Upper lobe of right lung (tissue), 1 donor: ENCODE measurements at regions not wholly inside any gene's neighbourhood (a gene's known extent, or its start where the extent isn't known, plus 50 kb on each side); places are given as distances from the start of the nearest gene placed in this dataset.
"Not testable (repeated sequence)": the region's sequence is repeated elsewhere in the genome, so short reads cannot be mapped to it uniquely, and the experiment has no call there.

ENCODE experiments used
- ATAC-seq: fragments of 200-7000 bp; cut with Tn5 transposase; one replicate; pipeline ENCODE4 v1.9.1; 2020; ENCODE audit warnings: mild to moderate bottlenecking, moderate library complexity
- DNase-seq: peaks from one replicate; pipeline ENCODE4 v3.0.0-alpha.2; 2020
- H3K27ac ChIP-seq: fragments of 200-600 bp; one replicate; pipeline ENCODE4 v1.8.0; 2022
- H3K27me3 ChIP-seq: fragments of 200-600 bp; one replicate; pipeline ENCODE4 v1.8.0; 2022; ENCODE audit warnings: mild to moderate bottlenecking
- H3K36me3 ChIP-seq: fragments of 200-600 bp; one replicate; pipeline ENCODE4 v1.8.0; 2022
- H3K4me1 ChIP-seq: fragments of 200-600 bp; one replicate; pipeline ENCODE4 v1.8.0; 2022
- H3K4me3 ChIP-seq: fragments of 200-600 bp; one replicate; pipeline ENCODE4 v1.8.0; 2022; ENCODE audit warnings: mild to moderate bottlenecking
- H3K9me3 ChIP-seq: fragments of 200-600 bp; one replicate; pipeline ENCODE4 v1.8.0; 2022
- CTCF ChIP-seq: fragments of 200-600 bp; IDR thresholded peaks from one replicate; pipeline ENCODE4 v1.8.0; 2022; ENCODE audit warnings: antibody characterized with exemption
- intact Hi-C: fragments of 100-400 bp; cut with DNase I; formaldehyde crosslinking; loops from one replicate; pipeline ENCODE4 v1.11.0; 2022
- donor health status: DM: no; HTN: yes; CAD: no; lungs with severe emphysema.

GRCh38 chr10:57038531-57038930, 677.5 kb upstream of the ZWINT start:
- ATAC-seq (no peak), DNase-seq (no peak)
- TF ChIP-seq CTCF, result no peak
- H3K9me3 ChIP-seq, result no peaks in the 10 kb centered on the region
- no peak overlapping the region for H3K27ac ChIP-seq
- no peak overlapping the region for H3K4me3 ChIP-seq
- no peaks in the 10 kb centered on the region for H3K4me1 ChIP-seq
- H3K36me3 ChIP-seq, result no peaks in the 10 kb centered on the region
- no peaks in the 10 kb centered on the region for H3K27me3 ChIP-seq
- intact Hi-C loops, result no loop called here

- TF ChIP-seq CTCF, result no peak
These were observed 674.3 kb upstream of the ZWINT start for GRCh38 chr10:57035310-57035709.

GRCh38 chr10:57032301-57032700, 671.2 kb upstream of the ZWINT start:
- H3K27me3 ChIP-seq, intact Hi-C loops, DNase-seq, H3K4me3 ChIP-seq, H3K27ac ChIP-seq, H3K36me3 ChIP-seq, H3K4me1 ChIP-seq, H3K9me3 ChIP-seq, ATAC-seq: not testable (repeated sequence)

More at GRCh38 chr10:57035310-57035709, 674.3 kb upstream of the ZWINT start:
- H3K36me3 ChIP-seq, result no peaks in the 10 kb centered on the region
- ATAC-seq, result no peak
- no peak overlapping the region for H3K4me3 ChIP-seq
- no peaks in the 10 kb centered on the region for H3K4me1 ChIP-seq
- intact Hi-C loops, result no loop called here
- H3K27me3 ChIP-seq, result no peaks in the 10 kb centered on the region
- H3K9me3 ChIP-seq, result peaks cover 9% of the 10 kb centered on the region
- H3K27ac ChIP-seq, result no peak overlapping the region
- no peak for DNase-seq

GRCh38 chr10:57031346-57031745, 670.3 kb upstream of the ZWINT start:
- Histone ChIP-seq H3K27ac (no peak overlapping the region), H3K4me3 (no peak overlapping the region), H3K4me1 (no peaks in the 10 kb centered on the region), H3K36me3 (no peaks in the 10 kb centered on the region), H3K9me3 (peaks cover 9% of the 10 kb centered on the region), H3K27me3 (no peaks in the 10 kb centered on the region)
- intact Hi-C loops, result no loop called here
- DNase-seq (no peak), ATAC-seq (no peak)
- TF ChIP-seq CTCF, result no peak

GRCh38 chr10:57026307-57026706, 665.2 kb upstream of the ZWINT start:
- no peak for DNase-seq
- no peak for TF ChIP-seq CTCF
- Histone ChIP-seq H3K4me3 (no peak overlapping the region), H3K27ac (no peak overlapping the region), H3K36me3 (no peaks in the 10 kb centered on the region), H3K4me1 (no peaks in the 10 kb centered on the region), H3K27me3 (no peaks in the 10 kb centered on the region), H3K9me3 (peaks cover 4% of the 10 kb centered on the region)
- intact Hi-C loops, result no loop called here
- no peak for ATAC-seq

- ATAC-seq, result no peak
- no peaks in the 10 kb centered on the region for H3K27me3 ChIP-seq
- no peaks in the 10 kb centered on the region for H3K9me3 ChIP-seq
- no peak overlapping the region for H3K27ac ChIP-seq
- no peak for TF ChIP-seq CTCF
- no peaks in the 10 kb centered on the region for H3K4me1 ChIP-seq
- H3K36me3 ChIP-seq, result no peaks in the 10 kb centered on the region
- intact Hi-C loops, result no loop called here
- DNase-seq, result no peak
- no peak overlapping the region for H3K4me3 ChIP-seq
These were observed 662.6 kb upstream of the ZWINT start for GRCh38 chr10:57023626-57024025.
